HG03565 (cell line): ENCODE measurements at regions not wholly inside any gene's neighbourhood (a gene's known extent, or its start where the extent isn't known, plus 50 kb on each side); places are given as distances from the start of the nearest gene placed in this dataset.
"Not testable (repeated sequence)": the region's sequence is repeated elsewhere in the genome, so short reads cannot be mapped to it uniquely, and the experiment has no call there.

Source experiments
- ATAC-seq: cut with Tn5 transposase; IDR thresholded peaks from one replicate; pipeline ENCODE4 v1.9.1; 2021; ENCODE audit warnings: mild to moderate bottlenecking, moderate library complexity; ENCODE audit not compliant: unreplicated experiment

GRCh38 chr4:137961051-137961438 lies 281.1 kb downstream of the SLC7A11 start:
- no peak for ATAC-seq

- no peak for ATAC-seq
Measured at GRCh38 chr4:137960371-137961050, 281.6 kb downstream of the SLC7A11 start.

- ATAC-seq, result no peak
Measured at GRCh38 chr4:137957806-137958205, 284.3 kb downstream of the SLC7A11 start.

GRCh38 chr4:137956256-137956655 lies 285.9 kb downstream of the SLC7A11 start:
- ATAC-seq, result no peak

- ATAC-seq, result no peak
Measured at GRCh38 chr4:137955595-137955994, 286.6 kb downstream of the SLC7A11 start.

GRCh38 chr4:137952116-137952515 lies 290.0 kb downstream of the SLC7A11 start:
- no peak for ATAC-seq

GRCh38 chr4:137950286-137950685 lies 291.9 kb downstream of the SLC7A11 start:
- ATAC-seq, result no peak

GRCh38 chr4:137949746-137950145 lies 292.4 kb downstream of the SLC7A11 start:
- ATAC-seq, result no peak

- no peak for ATAC-seq
Measured at GRCh38 chr4:137946453-137947174, 295.5 kb downstream of the SLC7A11 start.

GRCh38 chr4:137942815-137943214 lies 299.3 kb downstream of the SLC7A11 start:
- ATAC-seq, result not testable (repeated sequence)

- not testable (repeated sequence) for ATAC-seq
Measured at GRCh38 chr4:137942015-137942515, 300.1 kb downstream of the SLC7A11 start.

- no peak for ATAC-seq
Measured at GRCh38 chr4:137934911-137935310, 307.2 kb downstream of the SLC7A11 start.

- no peak for ATAC-seq
Measured at GRCh38 chr4:137934046-137934445, 308.1 kb downstream of the SLC7A11 start.

- no peak for ATAC-seq
Measured at GRCh38 chr4:137927972-137928371, 314.2 kb downstream of the SLC7A11 start.

GRCh38 chr4:137923494-137923893 lies 318.7 kb downstream of the SLC7A11 start:
- ATAC-seq, result peak; percentile 47

- ATAC-seq, result no peak
Measured at GRCh38 chr4:137922721-137923120, 319.4 kb downstream of the SLC7A11 start.

- no peak for ATAC-seq
Measured at GRCh38 chr4:137909529-137910309, 332.4 kb downstream of the SLC7A11 start.

GRCh38 chr4:137905930-137906329 lies 336.2 kb downstream of the SLC7A11 start:
- ATAC-seq, result no peak

GRCh38 chr4:137901114-137901513 lies 341.0 kb downstream of the SLC7A11 start:
- no peak for ATAC-seq

- no peak for ATAC-seq
Measured at GRCh38 chr4:137896221-137896737, 345.9 kb downstream of the SLC7A11 start.

- ATAC-seq, result not testable (repeated sequence)
Measured at GRCh38 chr4:137895515-137895914, 346.6 kb downstream of the SLC7A11 start.
